ENCODE measurements at regions not wholly inside any gene's neighbourhood (a gene's known extent, or its start where the extent isn't known, plus 50 kb on each side); places are given as distances from the start of the nearest gene placed in this dataset.

DNA sequence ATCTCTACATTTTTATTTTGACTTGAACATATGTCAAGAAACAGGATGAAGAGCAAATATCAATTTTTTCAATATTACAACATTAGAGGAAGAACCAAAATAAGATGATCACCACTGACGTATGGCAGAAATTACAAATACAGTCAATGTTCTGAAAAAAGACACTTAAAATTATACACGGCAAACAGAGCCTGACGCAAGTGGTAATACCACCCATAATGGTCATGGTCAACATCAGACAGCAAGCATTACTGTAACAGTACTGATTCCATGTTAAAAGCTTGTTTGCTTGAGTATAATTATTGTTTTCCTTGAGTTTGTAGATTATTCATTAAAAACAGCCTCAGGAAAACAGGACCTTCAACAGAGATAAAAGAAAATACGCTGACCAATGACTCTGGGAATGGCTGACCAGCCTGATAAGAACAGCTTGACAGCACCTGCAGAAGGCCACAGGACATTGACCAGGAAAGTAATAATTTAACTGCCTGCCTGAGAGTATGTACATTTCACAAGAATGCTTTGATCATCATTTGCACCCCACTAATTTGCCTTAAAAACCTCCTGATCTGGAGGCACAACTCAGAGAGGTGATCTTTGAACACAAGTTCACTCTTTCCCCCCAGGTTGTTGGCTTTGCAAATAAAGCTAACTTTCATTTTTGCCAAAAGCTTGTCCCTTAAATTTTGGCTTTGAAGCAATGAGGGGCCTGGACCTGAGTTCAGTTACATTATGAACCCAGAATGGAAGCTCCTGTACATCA lies 187.3 kb downstream of the IPO8 start:
- no peak for FAIRE-seq
- no peak for DNase-seq (ENCODE audit: insufficient read length, low spot score)

DNA sequence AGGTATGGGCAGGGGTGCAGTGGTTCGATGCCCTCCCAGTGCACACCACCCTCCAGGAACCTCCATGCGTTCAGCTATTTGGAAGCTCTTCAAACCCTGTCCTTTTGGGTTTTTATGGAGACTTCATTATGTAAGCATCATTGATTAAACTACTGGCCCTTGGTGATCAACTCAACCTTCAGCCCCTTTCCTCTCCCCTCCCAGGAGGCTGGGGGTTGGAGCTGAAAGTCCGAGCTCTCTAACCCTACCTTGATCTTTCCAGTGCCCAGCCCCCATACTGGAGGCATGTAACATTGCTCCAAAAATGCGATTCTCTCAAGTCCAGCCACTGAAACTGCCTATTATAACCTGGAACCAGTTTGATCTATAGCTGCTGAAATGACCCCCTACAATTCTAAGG lies 188.1 kb downstream of the IPO8 start:
- no peak for FAIRE-seq
- no peak for DNase-seq (ENCODE audit: insufficient read length, low spot score)

DNA sequence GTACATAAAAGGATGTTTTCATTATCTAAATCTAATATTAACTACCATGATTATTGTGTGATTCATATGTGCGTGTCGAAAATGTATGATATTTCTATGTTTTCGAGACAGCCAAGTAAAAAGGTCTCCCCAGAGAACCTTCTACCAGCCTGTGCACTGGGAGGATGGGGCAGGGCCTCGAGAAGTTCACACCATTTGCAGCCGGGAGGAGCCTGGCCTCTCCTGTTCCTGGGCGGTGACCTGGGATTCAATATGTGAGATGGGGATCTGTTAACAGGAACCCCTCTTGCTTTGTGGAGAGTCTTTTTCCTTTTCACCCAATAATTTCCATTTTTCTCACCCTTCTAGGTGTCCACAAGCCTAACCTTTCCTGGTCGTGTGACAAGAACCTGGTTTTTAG lies 189.3 kb downstream of the IPO8 start:
- no peak for FAIRE-seq
- DNase-seq (ENCODE audit: insufficient read length, low spot score) = no peak

DNA sequence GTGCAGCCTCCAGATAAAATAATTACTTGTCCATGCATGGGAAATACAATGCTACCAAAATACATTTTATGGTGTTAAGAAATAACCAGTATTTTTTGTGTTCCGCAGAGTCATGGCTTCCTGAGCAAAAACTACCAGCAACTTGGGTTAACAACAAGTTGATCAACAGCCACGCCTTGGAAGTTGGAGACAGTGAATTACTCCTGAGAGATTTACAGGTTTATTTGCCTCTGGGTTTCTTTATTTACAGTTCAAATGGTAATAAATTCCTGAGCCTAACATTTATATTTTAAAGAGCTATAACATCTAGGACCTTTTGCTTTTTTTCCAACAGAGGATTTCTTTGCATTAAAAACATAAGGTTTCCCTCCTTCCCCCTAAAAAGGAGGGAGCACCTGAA lies 194.0 kb downstream of the IPO8 start:
- DNase-seq (ENCODE audit: insufficient read length, low spot score) (no peak), FAIRE-seq (no peak)

DNA sequence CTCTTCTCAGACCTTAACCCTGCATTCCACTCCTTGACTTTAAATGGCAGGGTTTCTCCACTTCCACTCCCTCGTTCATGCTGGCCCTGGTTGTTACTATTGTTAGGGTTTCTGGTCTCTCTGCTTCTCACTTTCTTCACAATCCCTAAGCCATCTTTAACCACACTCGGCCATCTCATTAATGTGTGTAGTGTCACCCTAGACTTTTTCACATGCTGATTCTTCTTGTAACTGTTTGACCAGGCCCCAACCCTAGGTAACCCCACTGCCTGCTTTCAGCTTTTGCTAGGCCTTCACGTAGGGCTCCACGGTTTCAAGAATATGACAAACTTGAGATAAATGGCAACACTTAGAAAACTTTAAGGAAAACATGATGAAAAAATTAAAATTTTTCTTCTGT lies 195.1 kb downstream of the IPO8 start:
- FAIRE-seq = no peak
- DNase-seq (ENCODE audit: insufficient read length, low spot score) = no peak

DNA sequence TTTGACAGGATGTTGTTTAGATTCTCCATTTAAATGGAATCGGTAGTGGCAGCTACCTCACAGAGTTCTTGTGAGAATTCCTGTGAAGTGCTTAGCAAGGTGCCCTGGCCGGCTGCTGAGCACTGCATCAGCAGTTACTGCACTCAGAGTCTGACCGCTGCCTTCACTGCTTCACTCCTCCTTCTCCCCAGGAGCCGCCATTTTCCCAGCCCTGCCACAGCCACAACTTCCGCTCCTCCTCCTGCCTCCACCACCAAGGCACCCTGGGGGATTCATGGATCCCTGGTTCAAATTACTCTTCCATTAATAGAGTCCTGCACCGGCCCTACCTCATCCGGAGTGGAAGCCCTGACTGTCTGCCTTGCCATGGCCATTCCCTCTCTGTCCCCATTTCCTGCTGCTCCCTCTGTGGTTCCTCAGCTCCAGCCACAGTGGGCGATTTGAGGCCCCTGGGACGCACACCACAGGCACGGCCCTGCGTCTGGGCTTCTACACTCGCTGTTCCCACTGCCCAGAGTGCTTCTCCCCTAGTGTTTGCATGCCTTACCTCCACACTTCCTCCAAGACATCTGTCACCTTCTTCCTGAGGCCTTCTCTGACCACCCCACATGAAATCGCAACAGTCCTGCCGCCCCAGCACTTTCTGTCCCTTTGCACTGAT lies 210.3 kb downstream of the IPO8 start:
- DNase-seq (ENCODE audit: insufficient read length, low spot score) = no peak
- no peak for FAIRE-seq

DNA sequence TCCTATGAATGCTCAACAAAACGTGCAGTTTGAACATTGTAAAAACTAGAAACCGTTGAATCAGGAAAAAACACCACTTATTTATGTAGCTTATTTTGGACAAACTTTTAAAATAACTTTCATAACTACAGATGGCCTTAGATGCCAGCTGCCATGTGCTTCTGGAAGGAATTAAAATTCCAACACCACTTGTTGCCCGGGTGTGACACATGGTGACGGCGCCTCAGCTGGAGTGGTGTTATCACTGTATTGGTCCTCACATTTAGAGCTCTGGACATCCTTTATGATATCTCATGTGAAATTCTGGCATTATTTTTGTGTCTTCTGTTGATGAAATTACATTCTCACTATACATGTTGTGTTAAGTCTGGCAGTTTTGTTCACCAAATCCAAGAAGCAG lies 211.0 kb downstream of the IPO8 start:
- no peak for FAIRE-seq
- no peak for DNase-seq (ENCODE audit: insufficient read length, low spot score)

DNA sequence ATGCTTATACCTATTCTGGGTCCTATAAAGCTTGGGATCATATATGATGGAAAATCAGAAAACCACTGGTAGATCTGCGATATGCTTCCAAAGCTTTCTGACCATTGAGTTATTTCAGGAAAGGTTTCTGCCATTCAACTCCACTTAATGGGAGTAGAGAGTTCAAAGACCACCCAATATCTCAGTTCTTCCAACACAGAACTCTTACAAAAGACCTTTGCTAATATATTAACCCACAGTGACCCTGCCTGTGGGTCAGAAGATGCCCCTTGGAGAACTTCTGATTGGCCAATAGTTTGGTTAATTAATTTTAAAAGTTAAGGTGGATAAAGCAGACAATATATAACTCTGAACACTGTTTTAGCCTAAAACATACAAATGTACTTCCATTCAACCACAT lies 213.0 kb downstream of the IPO8 start:
- no peak for FAIRE-seq
- DNase-seq (ENCODE audit: insufficient read length, low spot score) = no peak

DNA sequence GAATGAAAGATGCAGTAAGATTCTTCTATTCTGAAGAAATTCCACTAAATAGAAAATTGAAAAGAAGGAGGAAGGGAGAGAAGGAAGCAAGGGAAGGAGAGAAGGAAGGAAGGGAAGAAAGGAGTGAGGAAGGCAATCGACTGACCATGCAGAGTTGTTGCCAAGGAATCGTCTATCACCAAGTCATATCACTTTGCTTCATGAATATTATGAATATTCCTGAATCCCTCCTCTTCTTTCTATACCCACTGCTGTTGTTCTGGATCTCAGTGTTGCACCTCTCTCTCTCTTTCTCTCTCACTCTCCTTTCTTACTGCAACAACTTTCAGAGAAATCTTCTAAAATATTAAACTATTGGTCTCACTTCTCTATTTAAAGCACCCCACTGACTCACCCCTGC lies 222.4 kb downstream of the IPO8 start:
- DNase-seq (ENCODE audit: insufficient read length, low spot score) (no peak), FAIRE-seq (no peak)

DNA sequence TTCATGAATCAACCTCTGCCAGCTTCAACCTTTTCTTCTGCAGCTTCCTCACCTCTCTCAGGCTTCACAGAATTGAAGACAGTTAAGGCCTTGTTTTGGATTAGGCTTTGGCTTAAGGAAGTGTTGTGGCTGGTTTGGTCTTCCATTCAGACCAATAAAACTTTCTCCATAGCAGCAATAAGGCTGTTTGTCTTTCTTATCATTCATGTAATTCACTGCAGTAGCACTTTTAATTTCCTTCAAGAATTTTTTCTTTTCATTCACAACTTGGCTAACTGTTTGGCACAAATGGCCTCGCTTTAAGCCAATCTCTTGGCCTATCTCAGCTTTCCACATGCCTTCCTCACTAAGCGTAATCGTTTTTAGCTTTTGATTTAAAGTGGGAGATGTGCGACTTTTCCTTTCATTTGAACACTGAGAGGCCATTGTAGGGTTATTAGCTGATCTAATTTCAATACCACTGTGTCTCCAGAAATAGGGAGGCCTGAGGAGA lies 229.5 kb downstream of the IPO8 start:
- no peak for FAIRE-seq
- no peak for DNase-seq (ENCODE audit: insufficient read length, low spot score)

DNA sequence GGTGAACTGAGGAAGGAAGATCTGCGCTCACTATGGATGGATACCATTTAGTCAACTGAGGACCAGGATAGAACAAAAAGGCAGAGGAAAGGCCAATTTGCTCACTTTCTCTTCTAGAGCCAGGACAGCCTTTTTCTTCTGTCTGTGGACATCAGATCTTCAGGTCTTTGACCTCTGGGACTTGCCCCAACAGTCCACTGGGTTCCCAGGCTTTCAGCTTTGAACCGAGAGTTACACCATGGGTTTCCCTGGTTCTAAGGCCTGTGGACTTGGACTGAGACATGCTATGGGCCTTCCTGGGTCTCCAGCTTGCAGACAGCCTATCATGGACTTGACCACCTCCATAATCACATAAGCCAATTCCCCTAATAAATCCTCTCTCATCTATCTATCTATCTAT lies 232.0 kb downstream of the IPO8 start:
- DNase-seq (ENCODE audit: insufficient read length, low spot score) (no peak), FAIRE-seq (no peak)

DNA sequence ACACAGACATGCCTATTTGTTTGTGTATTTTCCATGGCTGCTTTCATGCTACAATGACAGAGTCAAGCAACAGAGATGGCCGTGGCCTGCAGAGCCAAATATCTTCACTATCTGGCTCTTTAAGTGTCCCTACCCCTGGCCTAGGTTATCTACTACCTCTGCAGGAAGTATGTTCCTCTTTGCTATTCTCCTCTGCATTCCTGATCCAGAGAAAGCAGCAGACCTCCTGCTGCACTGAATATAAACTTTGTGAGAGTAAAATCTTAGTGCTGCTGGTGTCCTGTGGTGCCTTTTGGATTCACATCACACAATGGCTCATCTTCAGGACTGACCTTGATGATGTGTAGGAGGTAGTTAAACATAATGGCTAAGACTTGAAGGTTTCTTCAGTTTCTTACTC lies 233.4 kb downstream of the IPO8 start:
- no peak for DNase-seq (ENCODE audit: insufficient read length, low spot score)
- no peak for FAIRE-seq

DNA sequence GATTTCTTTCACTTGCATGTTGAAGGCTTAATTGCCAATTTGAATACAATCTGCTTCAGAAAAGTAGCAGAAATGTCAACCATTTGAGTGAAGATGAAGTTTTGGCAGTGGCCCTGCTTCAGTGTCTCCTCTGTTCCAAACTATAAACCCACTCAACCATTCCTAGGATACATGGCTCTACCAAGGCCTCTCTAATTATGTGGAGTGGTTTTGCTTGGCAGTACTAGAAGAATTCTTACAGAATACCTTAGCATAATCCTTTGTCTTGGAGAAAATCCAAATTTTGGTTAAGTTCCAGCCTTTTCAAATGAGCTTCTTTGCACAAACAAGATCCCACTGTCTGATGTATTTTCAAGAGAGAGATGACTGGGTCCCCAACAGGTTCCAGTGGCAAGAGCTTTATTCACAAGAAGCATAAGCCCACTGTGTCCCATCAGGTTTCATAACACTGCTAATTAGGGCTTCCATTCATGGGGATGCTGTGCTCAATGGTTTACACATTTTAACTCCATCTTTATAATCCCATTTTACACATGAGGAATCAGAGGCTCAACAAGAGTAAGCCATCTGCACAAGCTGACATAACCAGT lies 234.5 kb downstream of the IPO8 start:
- DNase-seq (ENCODE audit: insufficient read length, low spot score) = no peak
- FAIRE-seq = no peak

DNA sequence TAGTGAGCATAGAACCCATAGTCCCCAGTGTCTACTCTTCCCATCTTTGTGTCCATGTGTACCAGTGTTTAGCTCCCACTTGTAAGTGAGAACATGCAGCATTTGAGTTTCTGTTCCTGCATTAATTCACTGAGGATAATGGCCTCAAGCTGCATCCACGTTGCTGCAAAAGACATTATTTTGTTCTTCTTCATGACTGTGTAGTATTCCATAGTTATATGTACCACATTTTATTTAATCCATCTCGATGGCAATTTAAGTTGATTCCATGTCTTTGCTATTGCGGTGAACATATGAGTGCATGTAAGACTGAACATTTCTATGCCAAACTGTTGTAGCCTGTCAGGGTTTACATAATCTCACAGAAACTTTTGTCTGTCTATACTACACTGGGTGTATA lies 237.2 kb downstream of the IPO8 start:
- FAIRE-seq (no peak), DNase-seq (ENCODE audit: insufficient read length, low spot score) (no peak)

DNA sequence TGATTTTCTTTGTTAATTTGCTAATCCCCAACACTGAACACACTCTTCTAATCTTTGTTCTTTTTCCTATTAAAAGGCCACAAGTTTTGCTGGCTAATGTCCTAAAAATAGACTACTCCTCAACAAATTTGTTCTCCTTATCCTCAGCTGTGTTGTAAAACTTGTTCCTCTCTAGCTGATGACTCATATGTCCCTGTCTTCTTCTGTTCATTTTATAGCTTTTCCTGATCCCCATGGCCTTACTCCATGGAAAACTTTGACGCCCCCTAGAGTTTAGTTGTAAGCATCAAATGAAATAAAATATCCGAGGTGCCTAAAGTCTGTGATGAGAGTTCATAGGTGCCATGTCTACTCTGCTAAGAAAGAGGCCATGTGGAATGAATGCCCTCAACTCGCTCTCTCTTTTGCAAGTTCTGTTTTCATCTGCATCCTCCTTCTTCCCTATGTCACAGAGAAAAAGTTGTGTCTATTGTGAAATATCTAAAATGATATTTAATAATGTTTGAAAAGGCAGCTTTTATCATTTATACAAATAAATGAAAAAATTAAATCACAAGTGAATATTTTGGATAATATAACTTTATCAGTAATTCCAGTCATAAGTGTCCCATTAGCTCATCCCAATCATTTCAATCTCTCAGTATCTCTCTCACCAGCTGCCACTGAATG lies 237.9 kb downstream of the IPO8 start:
- FAIRE-seq (no peak), DNase-seq (ENCODE audit: insufficient read length, low spot score) (no peak)

DNA sequence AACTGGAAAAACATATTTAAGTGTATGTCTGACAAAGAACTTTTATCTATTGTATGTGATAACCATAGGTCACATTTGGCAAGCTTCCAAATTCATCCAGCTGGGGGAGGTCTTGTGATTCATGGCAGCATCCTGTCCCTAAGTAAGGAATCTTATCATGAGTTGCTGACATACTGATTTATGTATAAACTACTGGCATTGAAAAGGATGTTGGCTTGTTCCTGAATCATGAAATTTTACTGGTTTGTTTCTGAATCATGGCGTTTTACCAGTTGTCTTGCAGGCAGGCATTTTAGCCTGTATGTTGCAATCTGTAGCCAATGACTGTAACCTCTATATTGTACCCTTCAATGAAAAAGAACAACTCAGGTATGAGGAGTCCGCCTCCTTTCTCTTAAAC lies 244.8 kb downstream of the IPO8 start:
- FAIRE-seq = no peak
- DNase-seq (ENCODE audit: insufficient read length, low spot score) = no peak

DNA sequence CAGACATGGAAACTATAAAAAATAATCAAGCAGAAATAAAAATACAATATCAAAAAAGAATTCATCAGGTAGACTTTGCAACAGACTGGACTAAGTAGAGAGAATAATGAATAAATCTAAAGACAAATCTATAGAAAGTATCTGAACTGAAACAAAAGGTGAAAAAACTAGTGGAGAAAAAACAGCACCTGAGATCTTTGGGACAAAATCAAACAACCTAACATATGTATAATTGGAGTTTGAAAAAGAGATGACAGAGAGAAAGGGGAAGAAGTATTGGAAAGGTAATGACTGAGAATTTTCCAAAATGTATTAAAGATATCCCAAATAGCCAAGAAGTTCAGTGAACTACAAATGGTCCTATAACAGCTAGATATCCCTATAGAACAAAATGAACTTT lies 245.4 kb downstream of the IPO8 start:
- FAIRE-seq = no peak
- DNase-seq (ENCODE audit: insufficient read length, low spot score) = no peak

DNA sequence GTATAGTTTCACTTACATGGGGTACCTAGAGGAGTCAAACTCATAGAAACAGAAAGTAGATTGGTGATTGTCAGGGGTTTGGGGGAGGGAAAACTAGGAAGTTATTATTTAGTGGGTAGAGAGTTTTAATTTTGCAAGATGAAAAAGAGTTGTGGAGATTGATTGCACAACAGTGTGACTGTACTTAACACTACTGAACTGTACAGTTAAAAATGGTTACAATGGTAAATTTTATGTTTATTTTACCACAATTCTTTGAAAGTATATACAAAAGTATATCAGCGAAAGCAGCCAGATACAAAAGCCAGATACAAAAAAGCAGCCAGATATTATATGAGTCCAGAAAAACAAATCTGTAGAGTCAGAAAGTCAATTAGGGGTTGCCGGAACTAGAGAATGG lies 247.6 kb downstream of the IPO8 start:
- DNase-seq (ENCODE audit: insufficient read length, low spot score) = no peak
- FAIRE-seq = no peak

DNA sequence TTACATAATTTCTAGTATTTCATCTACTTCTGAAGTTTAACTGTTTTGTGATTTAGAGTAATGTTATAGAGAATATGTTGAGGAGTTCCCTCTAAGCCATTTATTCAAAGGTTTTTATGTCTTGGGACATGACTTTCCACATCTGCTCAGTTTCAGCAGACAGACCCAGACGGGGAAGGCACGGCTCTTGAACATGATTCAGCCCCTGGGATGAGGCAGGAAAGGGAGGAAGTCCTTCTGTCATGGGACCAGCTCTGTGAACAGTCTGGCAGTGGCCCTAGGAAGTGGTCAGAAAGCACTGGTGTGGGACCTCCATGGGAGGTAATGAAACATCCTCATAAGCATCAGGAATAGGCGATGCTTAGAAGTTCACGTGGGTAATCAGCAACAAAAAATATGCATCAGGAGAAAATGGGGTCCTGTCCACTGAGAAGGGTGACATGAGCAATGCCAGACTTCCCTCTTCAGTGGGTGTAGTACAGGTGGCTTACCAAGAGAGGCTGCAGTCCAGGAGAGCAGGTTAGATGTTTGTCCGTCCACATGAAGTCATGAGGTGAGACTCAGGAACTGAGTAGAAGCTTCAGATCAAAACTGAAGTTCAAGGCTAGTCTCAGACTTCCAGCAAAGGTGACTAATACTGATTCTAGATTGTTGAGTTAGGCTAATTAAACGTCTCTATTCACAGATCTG lies 248.5 kb downstream of the IPO8 start:
- DNase-seq (ENCODE audit: insufficient read length, low spot score) (no peak), FAIRE-seq (no peak)

DNA sequence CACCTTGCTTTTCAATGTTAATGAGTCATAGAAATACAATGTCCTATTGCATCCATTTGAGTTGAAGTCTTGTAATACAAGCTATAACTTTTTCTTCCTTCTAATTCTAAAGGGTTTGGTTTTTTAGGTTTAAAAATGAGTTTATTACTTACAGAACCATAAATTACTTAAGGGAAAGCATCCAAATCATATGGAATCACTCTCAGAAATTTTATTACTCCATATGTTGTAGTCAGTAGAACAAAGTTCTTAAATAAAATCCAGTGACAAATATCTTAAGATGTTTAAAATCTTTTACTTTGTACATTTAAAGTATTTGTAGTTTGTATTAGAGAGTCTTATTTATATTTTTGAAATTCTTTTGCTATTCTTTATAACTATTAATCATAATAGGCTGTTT lies 253.2 kb downstream of the IPO8 start:
- DNase-seq (ENCODE audit: insufficient read length, low spot score) (no peak), FAIRE-seq (no peak)

Measured in GM19239 (cell line).